HEK293T (cell line): ENCODE measurements at regions not wholly inside any gene's neighbourhood (a gene's known extent, or its start where the extent isn't known, plus 50 kb on each side); places are given as distances from the start of the nearest gene placed in this dataset.
A peak's percentile ranks its signal among the peaks of the same experiment; 100 is the strongest.

Source experiments
- CTCF ChIA-PET: fragments of 350-600 bp; formaldehyde crosslinking; extraction: SDS; loops from one replicate; lab custom pipeline; 2021; ENCODE audit warnings: antibody characterized with exemption, inconsistent platforms; lab: Yijun Ruan, JAX
- POLR2A ChIA-PET: fragments of 350-600 bp; formaldehyde crosslinking; extraction: SDS; loops from one replicate; lab custom pipeline; 2020; ENCODE audit warnings: antibody characterized with exemption, inconsistent platforms; lab: Yijun Ruan, JAX
- DNase-seq: peaks from one replicate; pipeline ENCODE4 v3.0.0; 2012; ENCODE audit warnings: mixed read lengths; ENCODE audit errors: extremely low spot score
- ARNT ChIP-seq: fragments of 450-650 bp; IDR thresholded peaks from 2 replicates; pipeline ENCODE4 v1.6.1; 2017; ENCODE audit warnings: mild to moderate bottlenecking
- BHLHE40 ChIP-seq: fragments of 450-650 bp; IDR thresholded peaks from 2 replicates; pipeline ENCODE4 v1.6.1; 2016; ENCODE audit warnings: mild to moderate bottlenecking, moderate library complexity, borderline replicate concordance
- CTBP1 ChIP-seq: fragments of 450-650 bp; IDR thresholded peaks from 2 replicates; pipeline ENCODE4 v1.6.1; 2016; ENCODE audit warnings: borderline replicate concordance
- ELF4 ChIP-seq: fragments of 450-650 bp; IDR thresholded peaks from 2 replicates; pipeline ENCODE4 v1.6.1; 2017; ENCODE audit warnings: antibody characterized with exemption
- FOXA1 ChIP-seq: fragments of 450-650 bp; IDR thresholded peaks from 2 replicates; pipeline ENCODE4 v1.6.1; 2016; ENCODE audit warnings: mild to moderate bottlenecking
- FOXK2 ChIP-seq: fragments of 450-650 bp; IDR thresholded peaks from 2 replicates; pipeline ENCODE4 v1.6.1; 2016; ENCODE audit warnings: mild to moderate bottlenecking
- FOXM1 ChIP-seq: fragments of 450-650 bp; IDR thresholded peaks from 2 replicates; pipeline ENCODE4 v1.6.1; 2017; ENCODE audit warnings: mild to moderate bottlenecking, borderline replicate concordance
- HDGF ChIP-seq: fragments of 450-650 bp; IDR thresholded peaks from 2 replicates; pipeline ENCODE4 v1.6.1; 2017; ENCODE audit warnings: antibody characterized with exemption, borderline replicate concordance
- L3MBTL2 ChIP-seq: fragments of 450-650 bp; conservative IDR thresholded peaks from 2 replicates; pipeline ENCODE4 v1.6.1; 2016; ENCODE audit warnings: mild to moderate bottlenecking
- LEF1 ChIP-seq: fragments of 450-650 bp; IDR thresholded peaks from 2 replicates; pipeline ENCODE4 v1.6.1; 2017; ENCODE audit warnings: mild to moderate bottlenecking, borderline replicate concordance
- NFRKB ChIP-seq: fragments of 450-650 bp; IDR thresholded peaks from 2 replicates; pipeline ENCODE4 v1.6.1; 2016; ENCODE audit warnings: mild to moderate bottlenecking, moderate library complexity
- PKNOX1 ChIP-seq: fragments of 450-650 bp; IDR thresholded peaks from 2 replicates; pipeline ENCODE4 v1.6.1; 2016
- SP1 ChIP-seq: fragments of 450-650 bp; IDR thresholded peaks from 2 replicates; pipeline ENCODE4 v1.6.1; 2017
- SUZ12 ChIP-seq: fragments of 450-650 bp; IDR thresholded peaks from 2 replicates; pipeline ENCODE4 v1.6.1; 2016; ENCODE audit warnings: mild to moderate bottlenecking
- TARDBP ChIP-seq: fragments of 450-650 bp; IDR thresholded peaks from 2 replicates; pipeline ENCODE4 v1.6.1; 2016
- ZNF384 ChIP-seq: fragments of 450-650 bp; IDR thresholded peaks from 2 replicates; pipeline ENCODE4 v1.6.1; 2016

- CTCF ChIA-PET: no interaction called here
- no peak for DNase-seq
- TF ChIP-seq FOXM1 (no peak), HDGF (no peak), LEF1 (no peak), SUZ12 (no peak), ELF4 (no peak), NFRKB (no peak), ARNT (no peak), FOXK2 (no peak), TARDBP (no peak), BHLHE40 (no peak), PKNOX1 (no peak), ZNF384 (no peak), SP1 (no peak)
- POLR2A ChIA-PET: no interaction called here
Observed at GRCh38 chr21:14787312-14787711, 241.2 kb upstream of the SAMSN1 start.

GRCh38 chr21:14785679-14786078 lies 239.6 kb upstream of the SAMSN1 start:
- ChIA-PET POLR2A (no interaction called here), CTCF (no interaction called here)
- no peak for DNase-seq
- TF ChIP-seq SUZ12 (no peak), L3MBTL2 (no peak), SP1 (no peak), FOXA1 (no peak), BHLHE40 (no peak), HDGF (no peak), TARDBP (no peak), PKNOX1 (no peak), LEF1 (no peak), NFRKB (no peak), ZNF384 (no peak), ELF4 (no peak), FOXM1 (no peak), ARNT (no peak), CTBP1 (no peak)

DNA sequence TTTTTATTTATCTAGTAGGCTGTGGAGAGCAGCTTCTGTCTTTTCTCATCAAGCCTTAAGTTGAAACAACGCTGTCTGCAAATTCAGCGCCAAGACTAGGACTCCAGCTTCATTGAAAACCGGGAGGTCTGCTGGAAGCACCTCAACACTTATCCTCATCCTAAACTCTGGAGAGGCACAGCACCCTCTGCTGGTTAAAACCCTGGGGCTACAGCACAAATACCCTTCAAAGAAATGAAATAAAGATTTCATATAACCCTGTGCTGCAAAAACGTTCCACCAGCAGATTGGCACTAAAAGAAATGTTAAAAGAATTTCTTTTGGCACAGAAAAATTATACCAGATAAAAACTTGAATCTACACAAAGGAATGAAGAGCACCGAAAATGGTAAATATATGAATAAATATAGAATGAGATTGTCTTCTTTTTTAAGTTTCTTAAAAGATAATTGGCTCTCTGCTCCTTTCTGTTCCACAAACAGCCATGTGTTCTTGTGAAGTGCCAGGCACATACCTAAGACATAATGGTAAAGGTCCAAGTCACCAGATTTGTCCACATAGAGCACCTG lies 227.7 kb upstream of the SAMSN1 start:
- CTCF ChIA-PET: interaction anchor here (0.6 kb wide), 1 partner anchor 11 kb away, joined by 3 read pairs; no protein-coding TSS in a partner anchor
- peak; percentile 39 for DNase-seq
- TF ChIP-seq BHLHE40 (no peak), PKNOX1 (no peak), CTBP1 (no peak), HDGF (no peak), FOXA1 (no peak), NFRKB (no peak), ARNT (no peak), FOXM1 (no peak), ELF4 (no peak), SP1 (no peak), TARDBP (no peak), SUZ12 (no peak), ZNF384 (no peak), L3MBTL2 (no peak), LEF1 (no peak), FOXK2 (no peak)
- POLR2A ChIA-PET: no interaction called here

DNA sequence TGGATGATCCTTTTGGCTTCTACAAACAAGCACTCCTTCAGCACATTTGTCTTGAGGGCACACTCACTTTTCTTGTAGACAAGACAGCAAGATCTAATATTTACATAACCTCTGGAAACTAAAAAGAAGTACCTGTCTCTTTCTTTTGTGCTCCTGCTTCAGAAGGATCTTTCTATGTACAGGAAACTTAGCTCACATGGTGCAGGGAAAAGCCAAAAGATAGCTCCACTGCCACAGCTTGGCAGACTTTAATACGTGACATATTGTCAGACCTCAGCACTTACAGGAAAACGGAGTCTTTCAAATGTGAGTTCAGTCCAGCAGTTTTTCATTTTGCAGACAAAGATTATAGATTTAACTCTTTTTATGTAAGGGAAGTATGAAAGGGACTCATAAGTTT lies 225.5 kb upstream of the SAMSN1 start:
- no peak for DNase-seq
- POLR2A ChIA-PET: no interaction called here
- TF ChIP-seq FOXK2 (no peak), PKNOX1 (no peak), HDGF (no peak), L3MBTL2 (no peak), NFRKB (no peak), FOXA1 (no peak), ZNF384 (no peak), BHLHE40 (no peak), TARDBP (no peak), LEF1 (no peak), SUZ12 (no peak), SP1 (no peak)
- CTCF ChIA-PET: no interaction called here

GRCh38 chr21:14768042-14768441 lies 221.9 kb upstream of the SAMSN1 start:
- POLR2A ChIA-PET: no interaction called here
- TF ChIP-seq ARNT (no peak), SUZ12 (no peak), NFRKB (no peak), L3MBTL2 (no peak), BHLHE40 (no peak), PKNOX1 (no peak), FOXA1 (no peak), HDGF (no peak), TARDBP (no peak), FOXK2 (no peak), ELF4 (no peak), SP1 (no peak), LEF1 (no peak), FOXM1 (no peak), CTBP1 (no peak)
- no peak for DNase-seq
- CTCF ChIA-PET: no interaction called here
